Type B pancreatic cell (in vitro differentiated cells): ENCODE measurements at regions not wholly inside any gene's neighbourhood (a gene's known extent, or its start where the extent isn't known, plus 50 kb on each side); places are given as distances from the start of the nearest gene placed in this dataset.

Experiments used
- DNase-seq: peaks from one replicate; pipeline ENCODE4 v3.0.0; 2021; ENCODE audit warnings: mixed read lengths; ENCODE audit not compliant: unreplicated experiment; ENCODE audit errors: extremely low spot score
- H3K27ac Mint-ChIP-seq: 2 replicates; pipeline ENCODE4 v1.8.0; 2021; ENCODE audit warnings: mild to moderate bottlenecking, mixed read lengths
- H3K27me3 Mint-ChIP-seq: 2 replicates; pipeline ENCODE4 v1.8.0; 2021; ENCODE audit warnings: mixed read lengths
- H3K36me3 Mint-ChIP-seq: 2 replicates; pipeline ENCODE4 v1.8.0; 2021; ENCODE audit warnings: mixed read lengths
- H3K4me1 Mint-ChIP-seq: one replicate; pipeline ENCODE4 v1.8.0; 2021; ENCODE audit warnings: mixed read lengths; ENCODE audit not compliant: unreplicated experiment
- H3K4me3 Mint-ChIP-seq: 2 replicates; pipeline ENCODE4 v1.8.0; 2021; ENCODE audit warnings: mild to moderate bottlenecking, mixed read lengths
- H3K9me3 Mint-ChIP-seq: 2 replicates; pipeline ENCODE4 v1.8.0; 2021; ENCODE audit warnings: mixed read lengths
- CTCF ChIP-seq: fragments of 200-600 bp; sonication (generic); conservative IDR thresholded peaks from 2 replicates; pipeline ENCODE4 v1.5.0; 2021; ENCODE audit warnings: antibody characterized with exemption, mild to moderate bottlenecking

GRCh38 chr15:99440551-99441443 lies 125.0 kb upstream of the MEF2A start:
- Mint-ChIP-seq H3K36me3 (no peaks in the 10 kb centered on the region), H3K4me1 (peaks cover 23% of the 10 kb centered on the region), H3K4me3 (no peak overlapping the region), H3K27me3 (no peaks in the 10 kb centered on the region), H3K9me3 (no peaks in the 10 kb centered on the region), H3K27ac (no peak overlapping the region)
- peak; percentile 54 for DNase-seq
- no peak for TF ChIP-seq CTCF

- no peak overlapping the region for H3K27ac Mint-ChIP-seq
- H3K9me3 Mint-ChIP-seq, result no peaks in the 10 kb centered on the region
Observed at GRCh38 chr15:99441444-99441800, 124.4 kb upstream of the MEF2A start.

GRCh38 chr15:99441871-99442251 lies 123.9 kb upstream of the MEF2A start:
- Mint-ChIP-seq H3K27ac (no peak overlapping the region), H3K36me3 (no peaks in the 10 kb centered on the region)

More at GRCh38 chr15:99441444-99441800, 124.4 kb upstream of the MEF2A start:
- Mint-ChIP-seq H3K4me3 (no peak overlapping the region), H3K27me3 (no peaks in the 10 kb centered on the region), H3K4me1 (peaks cover 22% of the 10 kb centered on the region), H3K36me3 (no peaks in the 10 kb centered on the region)
- TF ChIP-seq CTCF, result no peak
- no peak for DNase-seq

GRCh38 chr15:99442252-99442897 lies 123.4 kb upstream of the MEF2A start:
- H3K27ac Mint-ChIP-seq, result no peak overlapping the region
- H3K36me3 Mint-ChIP-seq, result no peaks in the 10 kb centered on the region
- H3K9me3 Mint-ChIP-seq, result no peaks in the 10 kb centered on the region
- peak; percentile 47 for DNase-seq
- no peaks in the 10 kb centered on the region for H3K27me3 Mint-ChIP-seq
- TF ChIP-seq CTCF, result no peak
- no peak overlapping the region for H3K4me3 Mint-ChIP-seq
- peaks cover 22% of the 10 kb centered on the region for H3K4me1 Mint-ChIP-seq

More at GRCh38 chr15:99441871-99442251, 123.9 kb upstream of the MEF2A start:
- Mint-ChIP-seq H3K9me3 (no peaks in the 10 kb centered on the region), H3K4me1 (peaks cover 22% of the 10 kb centered on the region), H3K27me3 (no peaks in the 10 kb centered on the region), H3K4me3 (no peak overlapping the region)
- no peak for TF ChIP-seq CTCF
- DNase-seq, result no peak

- H3K4me3 Mint-ChIP-seq, result no peak overlapping the region
- H3K9me3 Mint-ChIP-seq, result no peaks in the 10 kb centered on the region
- H3K27ac Mint-ChIP-seq, result no peak overlapping the region
- H3K36me3 Mint-ChIP-seq, result no peaks in the 10 kb centered on the region
- H3K27me3 Mint-ChIP-seq, result no peaks in the 10 kb centered on the region
- DNase-seq, result no peak
- H3K4me1 Mint-ChIP-seq, result peaks cover 25% of the 10 kb centered on the region
- TF ChIP-seq CTCF, result no peak
Observed at GRCh38 chr15:99443056-99443756, 122.6 kb upstream of the MEF2A start.
